DMS 273 (cell line): ENCODE measurements at regions not wholly inside any gene's neighbourhood (a gene's known extent, or its start where the extent isn't known, plus 50 kb on each side); places are given as distances from the start of the nearest gene placed in this dataset.

ENCODE experiments used
- DNase-seq: peaks from one replicate; lab custom pipeline; 2025; ENCODE audit not compliant: unreplicated experiment; lab: John Stamatoyannopoulos, UW

- DNase-seq = peak; percentile 80
These were observed 151.1 kb upstream of the GSE1 start for GRCh38 chr16:85461814-85462713.

GRCh38 chr16:85462714-85463611, 150.2 kb upstream of the GSE1 start:
- peak; percentile 68 for DNase-seq

GRCh38 chr16:85463672-85464382, 149.3 kb upstream of the GSE1 start:
- no peak for DNase-seq

GRCh38 chr16:85464383-85465305, 148.5 kb upstream of the GSE1 start:
- DNase-seq = no peak

- peak; percentile 38 for DNase-seq
These were observed 147.5 kb upstream of the GSE1 start for GRCh38 chr16:85465328-85466303.

- DNase-seq = no peak
These were observed 146.8 kb upstream of the GSE1 start for GRCh38 chr16:85466304-85466700.

- DNase-seq = no peak
These were observed 146.1 kb upstream of the GSE1 start for GRCh38 chr16:85466989-85467388.

GRCh38 chr16:85469929-85470590, 143.1 kb upstream of the GSE1 start:
- no peak for DNase-seq

- DNase-seq = peak; percentile 58
These were observed 142.2 kb upstream of the GSE1 start for GRCh38 chr16:85470873-85471272.

- peak; percentile 57 for DNase-seq
These were observed 141.4 kb upstream of the GSE1 start for GRCh38 chr16:85471469-85472431.

GRCh38 chr16:85472514-85472913, 140.6 kb upstream of the GSE1 start:
- no peak for DNase-seq

- peak; percentile 47 for DNase-seq
These were observed 139.8 kb upstream of the GSE1 start for GRCh38 chr16:85473323-85473722.

GRCh38 chr16:85473909-85474620, 139.1 kb upstream of the GSE1 start:
- peak; percentile 97 for DNase-seq

GRCh38 chr16:85474621-85475217, 138.4 kb upstream of the GSE1 start:
- no peak for DNase-seq

- peak; percentile 70 for DNase-seq
These were observed 137.9 kb upstream of the GSE1 start for GRCh38 chr16:85475233-85475632.

GRCh38 chr16:85475691-85476300, 137.3 kb upstream of the GSE1 start:
- no peak for DNase-seq
